ENCODE measurements at regions not wholly inside any gene's neighbourhood (a gene's known extent, or its start where the extent isn't known, plus 50 kb on each side); places are given as distances from the start of the nearest gene placed in this dataset.

- no peak for DNase-seq (ENCODE audit: low read depth)
- TF ChIP-seq, protein P1, sequence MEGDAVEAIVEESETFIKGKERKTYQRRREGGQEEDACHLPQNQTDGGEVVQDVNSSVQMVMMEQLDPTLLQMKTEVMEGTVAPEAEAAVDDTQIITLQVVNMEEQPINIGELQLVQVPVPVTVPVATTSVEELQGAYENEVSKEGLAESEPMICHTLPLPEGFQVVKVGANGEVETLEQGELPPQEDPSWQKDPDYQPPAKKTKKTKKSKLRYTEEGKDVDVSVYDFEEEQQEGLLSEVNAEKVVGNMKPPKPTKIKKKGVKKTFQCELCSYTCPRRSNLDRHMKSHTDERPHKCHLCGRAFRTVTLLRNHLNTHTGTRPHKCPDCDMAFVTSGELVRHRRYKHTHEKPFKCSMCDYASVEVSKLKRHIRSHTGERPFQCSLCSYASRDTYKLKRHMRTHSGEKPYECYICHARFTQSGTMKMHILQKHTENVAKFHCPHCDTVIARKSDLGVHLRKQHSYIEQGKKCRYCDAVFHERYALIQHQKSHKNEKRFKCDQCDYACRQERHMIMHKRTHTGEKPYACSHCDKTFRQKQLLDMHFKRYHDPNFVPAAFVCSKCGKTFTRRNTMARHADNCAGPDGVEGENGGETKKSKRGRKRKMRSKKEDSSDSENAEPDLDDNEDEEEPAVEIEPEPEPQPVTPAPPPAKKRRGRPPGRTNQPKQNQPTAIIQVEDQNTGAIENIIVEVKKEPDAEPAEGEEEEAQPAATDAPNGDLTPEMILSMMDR (IDR thresholded peaks at IDR 0.05; ENCODE audit: insufficient read depth, low read length, poor library complexity, severe bottlenecking), result no peak
- H3K4me3 ChIP-seq (ENCODE audit: low read depth, low read length), result no peak overlapping the region
- peaks cover 5% of the 10 kb centered on the region for H3K27me3 ChIP-seq (ENCODE audit: control insufficient read depth, insufficient read depth, low read length)
- H3K36me3 ChIP-seq (ENCODE audit: control insufficient read depth, insufficient read depth, low read length), result no peaks in the 10 kb centered on the region
Observed at GRCh38 chr7:26065652-26066051, 86.3 kb upstream of the NFE2L3 start.

DNA sequence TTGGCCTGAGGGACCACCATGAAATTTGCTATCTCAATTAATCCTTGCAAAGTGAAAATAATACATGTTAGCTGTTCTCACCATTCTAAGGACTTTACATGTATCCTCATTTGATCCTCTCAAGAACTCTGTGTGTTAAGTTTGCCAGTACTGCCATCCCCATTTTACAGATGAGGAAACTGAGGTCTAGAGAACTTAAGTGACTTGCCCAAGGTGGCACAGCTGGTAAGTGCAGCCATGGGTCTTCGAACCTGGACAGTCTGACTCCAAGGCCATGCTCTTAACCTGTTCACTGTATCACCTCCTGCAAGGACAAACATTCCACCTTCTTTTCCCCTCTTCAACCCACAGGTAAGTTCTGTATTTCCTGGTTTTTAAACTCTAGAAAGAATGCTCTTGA, 85.3 kb upstream of the NFE2L3 start:
- no peak for DNase-seq (ENCODE audit: low read depth)
- no peak overlapping the region for H3K4me3 ChIP-seq (ENCODE audit: low read depth, low read length)
- TF ChIP-seq, protein P1 (IDR thresholded peaks at IDR 0.05; ENCODE audit: insufficient read depth, low read length, poor library complexity, severe bottlenecking), result no peak
- peaks cover 5% of the 10 kb centered on the region for H3K27me3 ChIP-seq (ENCODE audit: control insufficient read depth, insufficient read depth, low read length)
- no peaks in the 10 kb centered on the region for H3K36me3 ChIP-seq (ENCODE audit: control insufficient read depth, insufficient read depth, low read length)

- peaks cover 5% of the 10 kb centered on the region for H3K27me3 ChIP-seq (ENCODE audit: control insufficient read depth, insufficient read depth, low read length)
- no peak for DNase-seq (ENCODE audit: low read depth)
- H3K4me3 ChIP-seq (ENCODE audit: low read depth, low read length), result no peak overlapping the region
- H3K36me3 ChIP-seq (ENCODE audit: control insufficient read depth, insufficient read depth, low read length), result no peaks in the 10 kb centered on the region
- TF ChIP-seq, protein P1 (IDR thresholded peaks at IDR 0.05; ENCODE audit: insufficient read depth, low read length, poor library complexity, severe bottlenecking), result no peak
Observed at GRCh38 chr7:26070290-26070689, 81.7 kb upstream of the NFE2L3 start.

- Histone ChIP-seq H3K4me3 (ENCODE audit: low read depth, low read length) (no peak overlapping the region), H3K36me3 (ENCODE audit: control insufficient read depth, insufficient read depth, low read length) (no peaks in the 10 kb centered on the region), H3K27me3 (ENCODE audit: control insufficient read depth, insufficient read depth, low read length) (peaks cover 2% of the 10 kb centered on the region)
- TF ChIP-seq, protein P1 (IDR thresholded peaks at IDR 0.05; ENCODE audit: insufficient read depth, low read length, poor library complexity, severe bottlenecking), result no peak
- DNase-seq (ENCODE audit: low read depth), result no peak
Observed at GRCh38 chr7:26071622-26072456, 80.2 kb upstream of the NFE2L3 start.

DNA sequence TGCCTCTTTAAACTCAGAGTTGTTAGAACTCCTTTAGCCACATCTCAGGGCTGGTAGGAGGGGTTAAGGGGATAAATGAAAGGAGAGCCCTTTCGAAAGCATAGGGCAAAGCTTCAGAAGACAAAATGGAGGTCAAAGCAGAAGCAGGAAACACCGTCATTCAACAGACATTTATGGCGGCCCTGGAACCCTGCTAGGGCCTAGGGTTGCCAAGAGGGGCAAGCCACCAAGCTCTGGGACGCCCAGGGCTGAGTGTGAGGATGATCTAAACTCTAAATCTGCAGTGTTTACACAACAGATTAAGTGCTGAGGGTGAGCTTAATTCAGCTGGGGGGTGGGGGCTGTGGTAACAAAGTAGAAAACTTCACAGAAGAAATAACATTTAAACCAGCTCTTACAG, 79.0 kb upstream of the NFE2L3 start:
- TF ChIP-seq, protein P1 (IDR thresholded peaks at IDR 0.05; ENCODE audit: insufficient read depth, low read length, poor library complexity, severe bottlenecking), result no peak
- no peaks in the 10 kb centered on the region for H3K36me3 ChIP-seq (ENCODE audit: control insufficient read depth, insufficient read depth, low read length)
- DNase-seq (ENCODE audit: low read depth), result no peak
- peaks cover 2% of the 10 kb centered on the region for H3K27me3 ChIP-seq (ENCODE audit: control insufficient read depth, insufficient read depth, low read length)
- no peak overlapping the region for H3K4me3 ChIP-seq (ENCODE audit: low read depth, low read length)

- no peak overlapping the region for H3K4me3 ChIP-seq (ENCODE audit: low read depth, low read length)
- no peaks in the 10 kb centered on the region for H3K27me3 ChIP-seq (ENCODE audit: control insufficient read depth, insufficient read depth, low read length)
- DNase-seq (ENCODE audit: low read depth), result no peak
- TF ChIP-seq, protein P1 (IDR thresholded peaks at IDR 0.05; ENCODE audit: insufficient read depth, low read length, poor library complexity, severe bottlenecking), result no peak
- H3K36me3 ChIP-seq (ENCODE audit: control insufficient read depth, insufficient read depth, low read length), result no peaks in the 10 kb centered on the region
Observed at GRCh38 chr7:26074919-26075318, 77.1 kb upstream of the NFE2L3 start.
